GM23338 (cell line): ENCODE measurements at regions not wholly inside any gene's neighbourhood (a gene's known extent, or its start where the extent isn't known, plus 50 kb on each side); places are given as distances from the start of the nearest gene placed in this dataset.

Experiments
- ATAC-seq: fragments of 200-7000 bp; cut with Tn5 transposase; 3 replicates; pipeline ENCODE4 v1.9.1; 2020
- DNase-seq: peaks from one replicate; pipeline ENCODE4 v3.0.0-alpha.2; 2015; ENCODE audit warnings: low spot score
- H2AFZ ChIP-seq: fragments of 200-600 bp; sonication (generic); 2 replicates; pipeline ENCODE4 v1.8.0; 2016; ENCODE audit warnings: antibody characterized with exemption, mild to moderate bottlenecking, moderate library complexity
- H3F3A ChIP-seq: fragments of 200-600 bp; sonication (generic); replicated peaks from 2 replicates; pipeline ENCODE4 v1.8.0; 2017; ENCODE audit warnings: antibody characterized with exemption, mixed run types, low read depth
- H3K27ac ChIP-seq: fragments of 200-600 bp; sonication (generic); 2 replicates; pipeline ENCODE4 v1.6.1; 2016; ENCODE audit warnings: low read depth
- H3K27me3 ChIP-seq: fragments of 200-600 bp; sonication (generic); 2 replicates; pipeline ENCODE4 v1.8.0; 2016; ENCODE audit warnings: mild to moderate bottlenecking, mixed run types, moderate library complexity; ENCODE audit not compliant: insufficient read depth
- H3K36me3 ChIP-seq: fragments of 200-600 bp; sonication (generic); 2 replicates; pipeline ENCODE4 v1.8.0; 2016; ENCODE audit warnings: mild to moderate bottlenecking; ENCODE audit not compliant: insufficient read depth
- H3K4me1 ChIP-seq: fragments of 200-600 bp; sonication (generic); 2 replicates; pipeline ENCODE4 v1.8.0; 2016; ENCODE audit warnings: mild to moderate bottlenecking, moderate library complexity; ENCODE audit not compliant: insufficient read depth
- H3K4me2 ChIP-seq: fragments of 200-600 bp; sonication (generic); 2 replicates; pipeline ENCODE4 v1.7.1; 2017; ENCODE audit warnings: mixed run types
- H3K4me3 ChIP-seq: fragments of 200-600 bp; sonication (generic); 2 replicates; pipeline ENCODE4 v1.6.1; 2016; ENCODE audit warnings: mixed run types
- H3K79me2 ChIP-seq: fragments of 200-600 bp; sonication (generic); replicated peaks from 2 replicates; pipeline ENCODE4 v1.8.0; 2017; ENCODE audit warnings: mild to moderate bottlenecking; ENCODE audit not compliant: insufficient read depth
- H3K9me2 ChIP-seq: fragments of 200-600 bp; sonication (generic); 2 replicates; pipeline ENCODE4 v1.8.0; 2017; ENCODE audit not compliant: insufficient read depth
- H4K20me1 ChIP-seq: fragments of 200-600 bp; sonication (generic); replicated peaks from 2 replicates; pipeline ENCODE4 v1.8.0; 2017; ENCODE audit warnings: mild to moderate bottlenecking; ENCODE audit not compliant: insufficient read depth
- H3K27ac Mint-ChIP-seq: 2 replicates; pipeline ENCODE4 v1.8.0; 2020; ENCODE audit warnings: inconsistent platforms, mild to moderate bottlenecking, moderate library complexity, mixed read lengths
- H3K27me3 Mint-ChIP-seq: 3 replicates; pipeline ENCODE4 v1.8.0; 2022; ENCODE audit warnings: low read depth, mild to moderate bottlenecking, moderate library complexity, mixed read lengths, inconsistent platforms; ENCODE audit not compliant: insufficient read depth, poor library complexity
- H3K36me3 Mint-ChIP-seq: 3 replicates; pipeline ENCODE4 v1.8.0; 2021; ENCODE audit warnings: low read depth, mild to moderate bottlenecking, inconsistent platforms, moderate library complexity, mixed read lengths
- H3K4me1 Mint-ChIP-seq: 3 replicates; pipeline ENCODE4 v1.8.0; 2020; ENCODE audit warnings: mild to moderate bottlenecking, inconsistent platforms, mixed read lengths
- H3K4me3 Mint-ChIP-seq: 3 replicates; pipeline ENCODE4 v1.8.0; 2021; ENCODE audit warnings: moderate library complexity, mild to moderate bottlenecking, inconsistent platforms, mixed read lengths
- H3K9me3 Mint-ChIP-seq: 3 replicates; pipeline ENCODE4 v1.8.0; 2020; ENCODE audit warnings: moderate library complexity, mild to moderate bottlenecking, inconsistent platforms, mixed read lengths
- CREB1 ChIP-seq: fragments of 250-450 bp; sonication (Bioruptor Pico); IDR thresholded peaks from 2 replicates; pipeline ENCODE4 v1.5.0; 2020; ENCODE audit warnings: low read depth, mild to moderate bottlenecking, moderate library complexity
- CTCF ChIP-seq, 2 experiments: fragments of 200-600 bp in 1 of 2; sonication (generic) in 1 of 2; conservative IDR thresholded peaks; 2 replicates each; pipeline versions ENCODE4 v1.5.1 to v1.6.1; 2016 to 2017; ENCODE audit warnings: antibody characterized with exemption in 2 of 2, low read depth in 2 of 2, mild to moderate bottlenecking in 2 of 2, moderate library complexity in 1 of 2
- ETS1 ChIP-seq: IDR thresholded peaks from 2 replicates; pipeline ENCODE4 v1.6.1; 2016; ENCODE audit warnings: antibody characterized with exemption
- EZH2 ChIP-seq: fragments of 200-600 bp; sonication (generic); IDR thresholded peaks from one replicate; pipeline ENCODE4 v1.8.0; 2017; ENCODE audit warnings: antibody characterized with exemption, mild to moderate bottlenecking, low read depth; ENCODE audit not compliant: unreplicated experiment
- EZH2phosphoT487 ChIP-seq: fragments of 200-600 bp; sonication (generic); IDR thresholded peaks from one replicate; pipeline ENCODE4 v1.8.1; 2018; ENCODE audit warnings: antibody characterized with exemption; ENCODE audit not compliant: unreplicated experiment
- JUNB ChIP-seq: IDR thresholded peaks from one replicate; pipeline ENCODE4 v1.6.1; 2016; ENCODE audit warnings: antibody characterized with exemption; ENCODE audit not compliant: unreplicated experiment
- NANOG ChIP-seq: IDR thresholded peaks from 2 replicates; pipeline ENCODE4 v1.6.1; 2016; ENCODE audit warnings: antibody characterized with exemption, borderline replicate concordance
- POLR2AphosphoS5 ChIP-seq: IDR thresholded peaks from 2 replicates; pipeline ENCODE4 v1.6.1; 2016; ENCODE audit warnings: antibody characterized with exemption, low read depth
- REST ChIP-seq: IDR thresholded peaks from one replicate; pipeline ENCODE4 v1.6.1; 2018; ENCODE audit warnings: antibody characterized with exemption; ENCODE audit not compliant: unreplicated experiment
- STAT1 ChIP-seq: IDR thresholded peaks from one replicate; pipeline ENCODE4 v1.6.1; 2016; ENCODE audit warnings: antibody characterized with exemption; ENCODE audit not compliant: unreplicated experiment
- ZNF114 ChIP-seq: fragments of 250-450 bp; sonication (Bioruptor Pico); IDR thresholded peaks from 2 replicates; pipeline ENCODE4 v1.5.0; 2020; ENCODE audit warnings: mild to moderate bottlenecking, moderate library complexity
- ZNF331 ChIP-seq: fragments of 250-450 bp; sonication (Bioruptor Pico); IDR thresholded peaks from 2 replicates; pipeline ENCODE4 v1.5.0; 2020; ENCODE audit warnings: low read depth, mild to moderate bottlenecking, moderate library complexity
- ZNF462 ChIP-seq: fragments of 250-450 bp; sonication (Bioruptor Pico); IDR thresholded peaks from 2 replicates; pipeline ENCODE4 v1.5.0; 2020; ENCODE audit warnings: mild to moderate bottlenecking, moderate library complexity

- Histone ChIP-seq H2AFZ (peak overlapping the region; percentile 87), H3F3A (no peaks in the 10 kb centered on the region), H4K20me1 (no peaks in the 10 kb centered on the region), H3K4me2 (no peak overlapping the region), H3K79me2 (no peaks in the 10 kb centered on the region), H3K9me2 (no peaks in the 10 kb centered on the region), H3K27ac (no peak overlapping the region), H3K4me1 (no peaks in the 10 kb centered on the region), H3K27me3 (no peaks in the 10 kb centered on the region), H3K36me3 (no peaks in the 10 kb centered on the region), H3K4me3 (no peak overlapping the region)
- no peak overlapping the region for H3K4me3 Mint-ChIP-seq
- TF ChIP-seq JUNB (no peak), POLR2AphosphoS5 (no peak), STAT1 (no peak), EZH2 (no peak), NANOG (no peak), ZNF331 (CRISPR knock-in tag) (no peak), REST (no peak), ZNF462 (CRISPR knock-in tag) (no peak), CREB1 (CRISPR knock-in tag) (no peak), ETS1 (no peak), CTCF (conservative IDR thresholded peaks at IDR 0.05; ENCODE audit: low read depth in 2 of 2) (no peak), EZH2phosphoT487 (no peak), ZNF114 (CRISPR knock-in tag) (no peak)
- no peak overlapping the region for H3K27ac Mint-ChIP-seq
- H3K9me3 Mint-ChIP-seq, result peaks cover 48% of the 10 kb centered on the region
- H3K4me1 Mint-ChIP-seq, result no peaks in the 10 kb centered on the region
- H3K36me3 Mint-ChIP-seq, result no peaks in the 10 kb centered on the region
- ATAC-seq, result no peak
- DNase-seq, result no peak
- peaks cover 5% of the 10 kb centered on the region for H3K27me3 Mint-ChIP-seq
Measured at GRCh38 chr11:42225664-42226063, 766.2 kb upstream of the LRRC4C start.
